Astrocyte (in vitro differentiated cells and primary cell): ENCODE measurements at regions not wholly inside any gene's neighbourhood (a gene's known extent, or its start where the extent isn't known, plus 50 kb on each side); places are given as distances from the start of the nearest gene placed in this dataset.

Experiments
- EZH2 ChIP-seq: IDR thresholded peaks from 2 replicates; pipeline ENCODE4 v1.6.1; 2012; ENCODE audit warnings: mild to moderate bottlenecking, low read length, inconsistent platforms; ENCODE audit not compliant: insufficient read depth
- TF ChIP-seq, protein P1 (sequence below): IDR thresholded peaks from 2 replicates; pipeline ENCODE4 v1.5.1; 2011; ENCODE audit warnings: low read depth, mild to moderate bottlenecking, inconsistent platforms, low read length, moderate library complexity; ENCODE audit not compliant: insufficient read depth

DNA sequence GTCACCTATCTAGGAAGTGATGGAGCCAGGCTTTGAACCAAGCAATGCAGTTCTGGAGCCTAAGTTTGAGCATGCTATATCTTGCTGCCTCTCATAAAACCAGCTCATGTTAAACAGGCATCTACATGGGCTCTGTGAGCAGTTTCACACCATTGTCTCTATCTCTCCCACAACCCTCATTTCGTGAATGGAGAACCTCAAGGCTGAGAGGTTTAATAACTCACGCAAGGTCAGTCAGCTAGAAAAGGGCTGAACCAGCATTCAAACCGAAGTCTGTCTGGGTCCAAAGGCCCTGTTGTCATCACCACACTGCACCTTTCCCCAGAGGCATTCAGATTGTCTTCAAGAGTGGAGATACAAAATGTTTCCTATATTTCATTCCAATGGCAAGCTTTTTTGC is 369.2 kb downstream of the MID1IP1 start:
- TF ChIP-seq, protein P1, sequence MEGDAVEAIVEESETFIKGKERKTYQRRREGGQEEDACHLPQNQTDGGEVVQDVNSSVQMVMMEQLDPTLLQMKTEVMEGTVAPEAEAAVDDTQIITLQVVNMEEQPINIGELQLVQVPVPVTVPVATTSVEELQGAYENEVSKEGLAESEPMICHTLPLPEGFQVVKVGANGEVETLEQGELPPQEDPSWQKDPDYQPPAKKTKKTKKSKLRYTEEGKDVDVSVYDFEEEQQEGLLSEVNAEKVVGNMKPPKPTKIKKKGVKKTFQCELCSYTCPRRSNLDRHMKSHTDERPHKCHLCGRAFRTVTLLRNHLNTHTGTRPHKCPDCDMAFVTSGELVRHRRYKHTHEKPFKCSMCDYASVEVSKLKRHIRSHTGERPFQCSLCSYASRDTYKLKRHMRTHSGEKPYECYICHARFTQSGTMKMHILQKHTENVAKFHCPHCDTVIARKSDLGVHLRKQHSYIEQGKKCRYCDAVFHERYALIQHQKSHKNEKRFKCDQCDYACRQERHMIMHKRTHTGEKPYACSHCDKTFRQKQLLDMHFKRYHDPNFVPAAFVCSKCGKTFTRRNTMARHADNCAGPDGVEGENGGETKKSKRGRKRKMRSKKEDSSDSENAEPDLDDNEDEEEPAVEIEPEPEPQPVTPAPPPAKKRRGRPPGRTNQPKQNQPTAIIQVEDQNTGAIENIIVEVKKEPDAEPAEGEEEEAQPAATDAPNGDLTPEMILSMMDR = no peak
- no peak for TF ChIP-seq EZH2
